SJCRH30 (cell line): ENCODE measurements at regions not wholly inside any gene's neighbourhood (a gene's known extent, or its start where the extent isn't known, plus 50 kb on each side); places are given as distances from the start of the nearest gene placed in this dataset.

Experiments used
- DNase-seq, 2 experiments: peaks; one replicate each; pipeline ENCODE4 v3.0.0-alpha.2; 2015 to 2020
- H3K27ac ChIP-seq: fragments of 250-450 bp; sonication (Bioruptor Pico); 2 replicates; pipeline ENCODE4 v1.5.1; 2020; ENCODE audit warnings: mild to moderate bottlenecking, moderate library complexity
- H3K27me3 ChIP-seq: fragments of 250-450 bp; sonication (Bioruptor Pico); 2 replicates; pipeline ENCODE4 v1.5.1; 2020; ENCODE audit warnings: mild to moderate bottlenecking, moderate library complexity
- H3K36me3 ChIP-seq: fragments of 250-450 bp; sonication (Bioruptor Pico); 2 replicates; pipeline ENCODE4 v1.5.1; 2020; ENCODE audit warnings: mild to moderate bottlenecking, moderate library complexity
- H3K4me1 ChIP-seq: fragments of 250-450 bp; sonication (Bioruptor Pico); 2 replicates; pipeline ENCODE4 v1.5.1; 2020; ENCODE audit warnings: mild to moderate bottlenecking, moderate library complexity
- H3K4me3 ChIP-seq: fragments of 250-450 bp; sonication (Bioruptor Pico); 2 replicates; pipeline ENCODE4 v1.5.1; 2020; ENCODE audit warnings: mild to moderate bottlenecking, moderate library complexity
- H3K9me3 ChIP-seq: fragments of 250-450 bp; sonication (Bioruptor Pico); replicated peaks from 2 replicates; pipeline ENCODE4 v1.5.1; 2020; ENCODE audit warnings: mild to moderate bottlenecking, moderate library complexity

- Histone ChIP-seq H3K36me3 (no peaks in the 10 kb centered on the region), H3K27ac (no peak overlapping the region), H3K9me3 (no peaks in the 10 kb centered on the region), H3K4me3 (no peak overlapping the region), H3K4me1 (no peaks in the 10 kb centered on the region), H3K27me3 (no peaks in the 10 kb centered on the region)
- peak in 1 of 2 experiments; percentile 19 for DNase-seq
Observed at GRCh38 chr6:148109732-148110131, 232.9 kb upstream of the SASH1 start.

DNA sequence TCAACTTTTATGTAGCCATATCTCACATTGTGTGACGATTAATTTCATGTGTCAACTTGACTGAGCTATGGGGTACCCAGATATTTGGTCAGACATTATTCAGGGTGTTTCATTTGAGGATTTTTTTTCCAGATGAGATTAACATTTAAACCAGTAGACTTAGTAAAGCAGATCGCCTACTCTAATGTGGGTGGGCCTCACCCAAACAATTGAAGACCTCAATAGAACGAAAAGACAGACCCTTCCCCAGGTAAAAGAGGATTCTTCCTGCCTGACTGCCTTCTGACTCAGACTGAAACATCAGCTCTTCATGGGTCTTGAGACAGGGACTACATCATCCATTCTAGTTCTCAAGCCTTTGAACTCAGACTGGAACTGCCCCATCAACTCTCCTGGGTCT lies 231.7 kb upstream of the SASH1 start:
- Histone ChIP-seq H3K27me3 (no peaks in the 10 kb centered on the region), H3K27ac (no peak overlapping the region), H3K36me3 (no peaks in the 10 kb centered on the region), H3K4me3 (no peak overlapping the region), H3K9me3 (peaks cover 3% of the 10 kb centered on the region; the same call in 1 of the 2 replicates), H3K4me1 (no peaks in the 10 kb centered on the region)
- no peak for DNase-seq

- H3K36me3 ChIP-seq = no peaks in the 10 kb centered on the region
- H3K9me3 ChIP-seq = peaks cover 3% of the 10 kb centered on the region; the same call in 1 of the 2 replicates
- H3K27me3 ChIP-seq = no peaks in the 10 kb centered on the region
- no peak overlapping the region for H3K27ac ChIP-seq
- H3K4me1 ChIP-seq = no peaks in the 10 kb centered on the region
- no peak overlapping the region for H3K4me3 ChIP-seq
- no peak for DNase-seq
Observed at GRCh38 chr6:148112851-148113319, 229.8 kb upstream of the SASH1 start.

GRCh38 chr6:148116001-148116400 lies 226.6 kb upstream of the SASH1 start:
- no peak overlapping the region for H3K4me3 ChIP-seq
- no peak overlapping the region for H3K27ac ChIP-seq
- H3K9me3 ChIP-seq = peaks cover 3% of the 10 kb centered on the region; the same call in 1 of the 2 replicates
- H3K36me3 ChIP-seq = no peaks in the 10 kb centered on the region
- DNase-seq = no peak
- H3K4me1 ChIP-seq = no peaks in the 10 kb centered on the region
- H3K27me3 ChIP-seq = no peaks in the 10 kb centered on the region

GRCh38 chr6:148118244-148118643 lies 224.4 kb upstream of the SASH1 start:
- no peaks in the 10 kb centered on the region for H3K36me3 ChIP-seq
- no peaks in the 10 kb centered on the region for H3K27me3 ChIP-seq
- no peak overlapping the region for H3K27ac ChIP-seq
- DNase-seq = no peak
- peaks cover 3% of the 10 kb centered on the region; the same call in 1 of the 2 replicates for H3K9me3 ChIP-seq
- no peaks in the 10 kb centered on the region for H3K4me1 ChIP-seq
- no peak overlapping the region for H3K4me3 ChIP-seq

- no peak overlapping the region for H3K27ac ChIP-seq
- no peaks in the 10 kb centered on the region for H3K36me3 ChIP-seq
- no peaks in the 10 kb centered on the region for H3K4me1 ChIP-seq
- no peaks in the 10 kb centered on the region for H3K27me3 ChIP-seq
- H3K4me3 ChIP-seq = no peak overlapping the region
- no peak for DNase-seq
- no peaks in the 10 kb centered on the region for H3K9me3 ChIP-seq
Observed at GRCh38 chr6:148128014-148128730, 214.5 kb upstream of the SASH1 start.

DNA sequence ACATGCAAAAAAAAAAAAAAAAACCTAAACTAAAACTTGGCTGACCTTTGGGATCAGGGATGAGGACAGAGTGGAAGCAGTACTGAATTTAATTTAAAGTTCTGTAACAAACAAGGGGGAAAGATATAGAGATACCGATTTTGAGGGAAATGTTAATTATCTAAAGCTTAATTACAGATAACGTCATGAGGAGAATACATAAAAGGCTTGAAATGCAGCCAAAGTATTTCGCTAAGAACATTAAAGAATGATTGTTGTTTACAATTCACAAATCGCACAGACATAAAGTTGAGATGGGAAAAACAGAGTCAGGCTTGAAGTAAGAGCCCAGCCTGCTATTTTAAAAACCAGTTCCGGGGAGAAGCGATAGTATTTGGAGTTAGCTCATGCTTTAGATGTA lies 208.0 kb upstream of the SASH1 start:
- H3K27ac ChIP-seq = no peak overlapping the region
- H3K36me3 ChIP-seq = no peaks in the 10 kb centered on the region
- no peak overlapping the region for H3K4me3 ChIP-seq
- H3K4me1 ChIP-seq = peaks cover 8% of the 10 kb centered on the region; the same call in 1 of the 2 replicates
- H3K27me3 ChIP-seq = no peaks in the 10 kb centered on the region
- no peak for DNase-seq
- H3K9me3 ChIP-seq = no peaks in the 10 kb centered on the region

GRCh38 chr6:148136586-148136985 lies 206.1 kb upstream of the SASH1 start:
- peak in 1 of 2 experiments; percentile 34 for DNase-seq
- Histone ChIP-seq H3K36me3 (no peaks in the 10 kb centered on the region), H3K4me3 (no peak overlapping the region), H3K4me1 (peaks cover 8% of the 10 kb centered on the region; the same call in 1 of the 2 replicates), H3K27me3 (no peaks in the 10 kb centered on the region), H3K9me3 (no peaks in the 10 kb centered on the region), H3K27ac (no peak overlapping the region)

- Histone ChIP-seq H3K4me3 (no peak overlapping the region), H3K27ac (no peak overlapping the region), H3K9me3 (no peaks in the 10 kb centered on the region), H3K36me3 (no peaks in the 10 kb centered on the region), H3K27me3 (no peaks in the 10 kb centered on the region), H3K4me1 (peaks cover 8% of the 10 kb centered on the region; the same call in 1 of the 2 replicates)
- no peak for DNase-seq
Observed at GRCh38 chr6:148137652-148138051, 205.0 kb upstream of the SASH1 start.

DNA sequence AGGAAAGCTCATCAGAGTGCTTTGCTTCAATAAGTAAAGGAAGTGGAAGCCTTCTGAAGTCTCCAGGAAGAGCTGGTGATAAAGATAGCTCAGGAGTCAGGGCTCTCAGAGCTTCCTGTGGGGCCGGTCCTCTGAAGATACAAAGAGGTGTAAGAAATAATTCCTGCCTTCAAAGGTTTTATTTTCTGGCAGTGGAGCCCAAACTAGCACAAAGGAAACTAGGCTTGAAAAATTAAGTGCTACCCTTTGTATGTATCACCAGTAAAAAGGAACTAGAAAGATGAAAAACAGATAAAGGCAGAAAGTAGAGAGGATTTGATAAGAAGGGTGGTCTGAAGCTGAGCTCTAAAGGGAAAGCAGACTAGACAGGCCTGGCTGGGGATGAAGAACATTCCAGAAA lies 204.1 kb upstream of the SASH1 start:
- no peak for DNase-seq
- no peaks in the 10 kb centered on the region for H3K9me3 ChIP-seq
- H3K4me3 ChIP-seq = no peak overlapping the region
- no peaks in the 10 kb centered on the region for H3K36me3 ChIP-seq
- no peaks in the 10 kb centered on the region for H3K27me3 ChIP-seq
- peaks cover 8% of the 10 kb centered on the region; the same call in 1 of the 2 replicates for H3K4me1 ChIP-seq
- H3K27ac ChIP-seq = no peak overlapping the region

GRCh38 chr6:148140772-148141557 lies 201.7 kb upstream of the SASH1 start:
- Histone ChIP-seq H3K4me1 (peaks cover 6% of the 10 kb centered on the region; the same call in 1 of the 2 replicates), H3K27me3 (no peaks in the 10 kb centered on the region), H3K9me3 (no peaks in the 10 kb centered on the region), H3K27ac (no peak overlapping the region), H3K4me3 (no peak overlapping the region), H3K36me3 (no peaks in the 10 kb centered on the region)
- DNase-seq = no peak

DNA sequence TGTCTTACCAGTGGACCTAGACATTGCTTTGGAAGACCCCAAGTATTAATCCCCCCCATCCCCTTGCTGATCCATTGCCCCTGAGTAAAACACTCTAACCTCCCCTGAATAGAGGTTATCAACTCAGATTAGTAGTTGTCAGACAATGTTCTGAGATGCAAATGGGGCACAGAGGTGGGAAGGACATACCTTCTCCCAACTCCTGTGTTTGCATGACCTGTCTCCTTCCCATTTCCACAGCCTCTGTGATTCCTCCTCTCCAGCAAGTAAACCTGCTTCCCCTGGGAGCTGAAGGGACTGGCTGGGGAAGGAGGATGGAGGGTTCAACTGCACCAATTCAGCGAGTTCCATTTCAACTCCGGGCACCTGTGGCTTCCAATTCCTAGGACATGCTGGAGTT lies 199.8 kb upstream of the SASH1 start:
- Histone ChIP-seq H3K27me3 (no peaks in the 10 kb centered on the region), H3K27ac (no peak overlapping the region), H3K4me3 (no peak overlapping the region), H3K4me1 (peaks cover 16% of the 10 kb centered on the region), H3K36me3 (no peaks in the 10 kb centered on the region), H3K9me3 (no peaks in the 10 kb centered on the region)
- DNase-seq = no peak

DNA sequence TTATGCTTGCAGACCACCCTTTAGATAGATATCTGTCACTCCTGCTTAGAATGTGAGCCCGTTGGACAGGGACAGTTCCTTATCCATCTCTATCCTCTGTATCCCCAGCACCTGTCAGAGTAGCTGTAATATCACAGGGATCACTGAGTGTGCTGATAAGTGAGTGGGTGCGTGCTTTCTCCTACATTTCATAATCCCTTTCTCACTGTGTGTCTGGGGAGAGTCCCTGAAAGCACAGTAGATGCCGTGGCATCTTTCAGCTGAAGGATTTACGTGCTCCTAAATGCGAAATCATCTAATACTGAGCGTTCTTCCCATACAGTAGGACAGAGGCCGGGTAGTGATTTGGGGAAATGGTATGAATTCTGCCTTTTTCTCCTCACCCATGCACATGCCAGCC lies 198.9 kb upstream of the SASH1 start:
- Histone ChIP-seq H3K4me1 (peaks cover 19% of the 10 kb centered on the region), H3K9me3 (no peaks in the 10 kb centered on the region), H3K27me3 (no peaks in the 10 kb centered on the region), H3K27ac (no peak overlapping the region), H3K4me3 (no peak overlapping the region), H3K36me3 (no peaks in the 10 kb centered on the region)
- no peak for DNase-seq

- DNase-seq = peak; percentile 77 to 89
Observed at GRCh38 chr6:148144917-148145521, 197.6 kb upstream of the SASH1 start.

More at GRCh38 chr6:148144917-148145521, 197.6 kb upstream of the SASH1 start:
- H3K4me1 ChIP-seq = peaks cover 24% of the 10 kb centered on the region
- peak overlapping the region; percentile 12; the same call in 1 of the 2 replicates for H3K27ac ChIP-seq
- no peaks in the 10 kb centered on the region for H3K36me3 ChIP-seq
- peak overlapping the region; percentile 31 for H3K4me3 ChIP-seq
- no peaks in the 10 kb centered on the region for H3K9me3 ChIP-seq
- no peaks in the 10 kb centered on the region for H3K27me3 ChIP-seq
